ENCODE measurements at regions not wholly inside any gene's neighbourhood (a gene's known extent, or its start where the extent isn't known, plus 50 kb on each side); places are given as distances from the start of the nearest gene placed in this dataset.

DNA sequence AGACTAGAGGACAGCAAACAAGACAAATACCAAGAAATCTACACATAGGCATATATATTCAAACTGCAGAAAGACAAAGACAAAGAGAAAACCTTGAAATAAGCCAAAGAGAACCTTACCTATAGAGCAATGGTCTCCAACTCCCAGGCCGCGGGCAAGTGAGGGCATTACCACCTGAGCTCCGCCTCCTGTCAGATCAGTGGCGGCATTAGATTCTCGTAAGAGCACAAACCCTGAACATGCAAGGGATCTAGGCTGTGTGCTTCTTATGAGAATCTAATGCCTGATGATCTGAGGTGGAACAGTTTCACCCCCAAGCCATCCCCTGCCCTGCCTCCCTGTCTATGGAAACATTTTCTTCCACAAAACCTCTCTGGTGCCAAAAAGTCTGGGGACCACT lies 101.0 kb upstream of the MRPS30 start:
- Mint-ChIP-seq H3K9me3 (no peaks in the 10 kb centered on the region), H3K27me3 (no peaks in the 10 kb centered on the region), H3K4me3 (no peak overlapping the region), H3K27ac (no peak overlapping the region), H3K36me3 (ENCODE audit: low read depth) (no peaks in the 10 kb centered on the region), H3K4me1 (ENCODE audit: low read depth) (no peaks in the 10 kb centered on the region)
- Histone ChIP-seq H3K27ac (ENCODE audit: low read depth in 1 of 2, low read length in 2 of 2) (no peak overlapping the region), H3K4me3 (ENCODE audit: low read length) (no peak overlapping the region), H3K36me3 (ENCODE audit: insufficient read depth, low read length) (no peaks in the 10 kb centered on the region), H3K27me3 (ENCODE audit: control insufficient read depth in 1 of 2, insufficient read depth in 2 of 2, low read length in 2 of 2) (no peaks in the 10 kb centered on the region), H3K9me3 (ENCODE audit: control insufficient read depth in 1 of 2, insufficient read depth in 1 of 2, low read length in 2 of 2) (no peaks in the 10 kb centered on the region), H3K4me1 (ENCODE audit: insufficient read depth, low read length) (no peaks in the 10 kb centered on the region)
- TF ChIP-seq, protein P1, sequence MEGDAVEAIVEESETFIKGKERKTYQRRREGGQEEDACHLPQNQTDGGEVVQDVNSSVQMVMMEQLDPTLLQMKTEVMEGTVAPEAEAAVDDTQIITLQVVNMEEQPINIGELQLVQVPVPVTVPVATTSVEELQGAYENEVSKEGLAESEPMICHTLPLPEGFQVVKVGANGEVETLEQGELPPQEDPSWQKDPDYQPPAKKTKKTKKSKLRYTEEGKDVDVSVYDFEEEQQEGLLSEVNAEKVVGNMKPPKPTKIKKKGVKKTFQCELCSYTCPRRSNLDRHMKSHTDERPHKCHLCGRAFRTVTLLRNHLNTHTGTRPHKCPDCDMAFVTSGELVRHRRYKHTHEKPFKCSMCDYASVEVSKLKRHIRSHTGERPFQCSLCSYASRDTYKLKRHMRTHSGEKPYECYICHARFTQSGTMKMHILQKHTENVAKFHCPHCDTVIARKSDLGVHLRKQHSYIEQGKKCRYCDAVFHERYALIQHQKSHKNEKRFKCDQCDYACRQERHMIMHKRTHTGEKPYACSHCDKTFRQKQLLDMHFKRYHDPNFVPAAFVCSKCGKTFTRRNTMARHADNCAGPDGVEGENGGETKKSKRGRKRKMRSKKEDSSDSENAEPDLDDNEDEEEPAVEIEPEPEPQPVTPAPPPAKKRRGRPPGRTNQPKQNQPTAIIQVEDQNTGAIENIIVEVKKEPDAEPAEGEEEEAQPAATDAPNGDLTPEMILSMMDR (IDR thresholded peaks at IDR 0.05) = no peak
- ChIA-PET POLR2A (no interaction called here), CTCF (no interaction called here)
- DNase-seq (no peak), ATAC-seq (ENCODE audit: poor library complexity) (no peak)
- intact Hi-C loops (cut with DNase I, micrococcal nuclease) = no loop called here

DNA sequence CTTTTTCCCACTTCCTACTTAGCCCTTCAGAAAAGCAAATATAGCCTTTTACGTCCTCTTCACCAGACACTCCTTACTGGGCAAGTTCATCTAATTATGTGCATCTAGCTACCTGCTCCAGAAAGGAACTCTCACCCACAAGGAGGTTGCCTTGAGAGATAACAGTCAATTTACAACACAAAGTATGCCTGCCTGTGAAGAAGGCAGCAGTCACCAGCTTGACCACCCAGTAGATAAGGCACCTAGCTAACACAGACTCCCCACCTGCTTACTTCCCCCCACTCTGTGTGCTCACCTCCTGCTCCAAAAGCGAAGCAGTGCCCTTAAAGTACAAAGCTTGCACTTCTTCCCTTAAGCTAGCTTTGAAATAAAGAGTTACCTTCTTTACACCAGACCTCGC lies 111.7 kb upstream of the MRPS30 start:
- Mint-ChIP-seq H3K9me3 (no peaks in the 10 kb centered on the region), H3K36me3 (ENCODE audit: low read depth) (no peaks in the 10 kb centered on the region), H3K4me1 (ENCODE audit: low read depth) (no peaks in the 10 kb centered on the region), H3K27ac (no peak overlapping the region), H3K27me3 (no peaks in the 10 kb centered on the region), H3K4me3 (no peak overlapping the region)
- no peaks in the 10 kb centered on the region for H3K9me3 ChIP-seq (ENCODE audit: control insufficient read depth in 1 of 2, insufficient read depth in 1 of 2, low read length in 2 of 2)
- no peaks in the 10 kb centered on the region for H3K27me3 ChIP-seq (ENCODE audit: control insufficient read depth in 1 of 2, insufficient read depth in 2 of 2, low read length in 2 of 2)
- POLR2A ChIA-PET = no interaction called here
- TF ChIP-seq, protein P1 (IDR thresholded peaks at IDR 0.05) = no peak
- H3K36me3 ChIP-seq (ENCODE audit: insufficient read depth, low read length) = no peaks in the 10 kb centered on the region
- DNase-seq = no peak
- H3K4me3 ChIP-seq (ENCODE audit: low read length) = no peak overlapping the region
- CTCF ChIA-PET = no interaction called here
- intact Hi-C loops (cut with DNase I, micrococcal nuclease) = no loop called here
- ATAC-seq (ENCODE audit: poor library complexity) = no peak
- H3K4me1 ChIP-seq (ENCODE audit: insufficient read depth, low read length) = no peaks in the 10 kb centered on the region
- H3K27ac ChIP-seq (ENCODE audit: low read depth in 1 of 2, low read length in 2 of 2) = no peak overlapping the region

DNA sequence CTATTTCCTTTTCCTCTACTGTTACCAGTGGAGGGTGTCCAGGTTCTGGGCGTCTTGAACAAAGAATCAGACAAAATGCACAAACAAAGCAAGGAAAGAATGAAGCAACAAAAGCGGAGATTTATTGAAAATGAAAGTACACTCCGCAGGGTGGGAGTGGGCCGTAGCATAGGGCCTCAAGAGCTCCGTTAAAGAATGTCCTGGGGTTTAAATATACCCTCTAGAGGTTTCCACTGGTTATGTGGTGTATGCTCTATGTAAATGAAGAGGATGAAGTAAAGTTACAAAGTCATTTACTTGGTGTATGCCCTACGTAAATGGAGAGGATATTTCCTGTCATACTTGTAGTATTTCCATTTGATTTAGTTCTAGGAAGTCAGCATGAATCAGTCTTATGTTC lies 113.5 kb upstream of the MRPS30 start:
- ATAC-seq (ENCODE audit: poor library complexity) (no peak), DNase-seq (no peak)
- Mint-ChIP-seq H3K27ac (no peak overlapping the region), H3K4me3 (no peak overlapping the region), H3K4me1 (ENCODE audit: low read depth) (no peaks in the 10 kb centered on the region), H3K9me3 (no peaks in the 10 kb centered on the region), H3K36me3 (ENCODE audit: low read depth) (no peaks in the 10 kb centered on the region), H3K27me3 (no peaks in the 10 kb centered on the region)
- ChIA-PET CTCF (no interaction called here), POLR2A (no interaction called here)
- Histone ChIP-seq H3K36me3 (ENCODE audit: insufficient read depth, low read length) (no peaks in the 10 kb centered on the region), H3K27me3 (ENCODE audit: control insufficient read depth in 1 of 2, insufficient read depth in 2 of 2, low read length in 2 of 2) (no peaks in the 10 kb centered on the region), H3K4me3 (ENCODE audit: low read length) (no peak overlapping the region), H3K27ac (ENCODE audit: low read depth in 1 of 2, low read length in 2 of 2) (no peak overlapping the region), H3K4me1 (ENCODE audit: insufficient read depth, low read length) (no peaks in the 10 kb centered on the region), H3K9me3 (ENCODE audit: control insufficient read depth in 1 of 2, insufficient read depth in 1 of 2, low read length in 2 of 2) (peaks cover 0 to 3% of the 10 kb centered on the region in 2 experiments)
- TF ChIP-seq, protein P1 (IDR thresholded peaks at IDR 0.05) = no peak
- intact Hi-C loops (cut with DNase I, micrococcal nuclease) = no loop called here

All from CD4-positive, alpha-beta T cell (primary cell).